ENCODE measurements at regions not wholly inside any gene's neighbourhood (a gene's known extent, or its start where the extent isn't known, plus 50 kb on each side); places are given as distances from the start of the nearest gene placed in this dataset.
A peak's percentile ranks its signal among the peaks of the same experiment; 100 is the strongest.

GRCh38 chr15:92519709-92520108 is 126.0 kb downstream of the ST8SIA2 start:
- Histone ChIP-seq H3K4me3 (no peak overlapping the region), H3K27me3 (ENCODE audit: insufficient read depth) (no peaks in the 10 kb centered on the region), H3F3A (replicated peaks; ENCODE audit: low read depth) (no peaks in the 10 kb centered on the region), H3K79me2 (replicated peaks; ENCODE audit: insufficient read depth) (no peaks in the 10 kb centered on the region), H4K20me1 (replicated peaks; ENCODE audit: insufficient read depth) (no peaks in the 10 kb centered on the region), H3K9me2 (ENCODE audit: insufficient read depth) (no peaks in the 10 kb centered on the region; the same call in 1 of the 2 replicates), H3K4me2 (no peak overlapping the region), H2AFZ (0 out of 2 replicates have a peak overlapping the region, but pooled peaks have one; percentile 7), H3K4me1 (ENCODE audit: insufficient read depth) (no peaks in the 10 kb centered on the region), H3K27ac (ENCODE audit: low read depth) (no peak overlapping the region), H3K36me3 (ENCODE audit: insufficient read depth) (no peaks in the 10 kb centered on the region)
- H3K4me3 Mint-ChIP-seq, result no peak overlapping the region
- H3K9me3 Mint-ChIP-seq, result peaks cover 2% of the 10 kb centered on the region; the same call in 1 of the 3 replicates
- H3K27me3 Mint-ChIP-seq (ENCODE audit: insufficient read depth, low read depth, poor library complexity), result peaks cover 9% of the 10 kb centered on the region
- H3K36me3 Mint-ChIP-seq (ENCODE audit: low read depth), result 0 out of 3 replicates have a peak, but pooled peaks cover under 1% of the 10 kb centered on the region
- no peak for TF ChIP-seq CTCF (conservative IDR thresholded peaks at IDR 0.05; ENCODE audit: low read depth in 2 of 2)
- TF ChIP-seq CREB1 (CRISPR knock-in tag; IDR thresholded peaks at IDR 0.05; ENCODE audit: low read depth), result no peak
- no peak for TF ChIP-seq POLR2AphosphoS5 (IDR thresholded peaks at IDR 0.05; ENCODE audit: low read depth)
- no peak for TF ChIP-seq JUNB (IDR thresholded peaks at IDR 0.05; ENCODE audit: unreplicated experiment)
- TF ChIP-seq REST (IDR thresholded peaks at IDR 0.05; ENCODE audit: unreplicated experiment), result no peak
- H3K4me1 Mint-ChIP-seq, result peaks cover 18% of the 10 kb centered on the region
- H3K27ac Mint-ChIP-seq, result no peak overlapping the region
- DNase-seq (ENCODE audit: low spot score) (no peak), ATAC-seq (no peak)
